HG02759 (cell line): ENCODE measurements at regions not wholly inside any gene's neighbourhood (a gene's known extent, or its start where the extent isn't known, plus 50 kb on each side); places are given as distances from the start of the nearest gene placed in this dataset.
A peak's percentile ranks its signal among the peaks of the same experiment; 100 is the strongest.

Experiments
- ATAC-seq: cut with Tn5 transposase; IDR thresholded peaks from one replicate; pipeline ENCODE4 v1.9.1; 2021; ENCODE audit warnings: mild to moderate bottlenecking, moderate library complexity; ENCODE audit not compliant: unreplicated experiment

- ATAC-seq: no peak
Observed at GRCh38 chr1:9419369-9420041, 119.8 kb upstream of the SLC25A33 start.

- ATAC-seq: no peak
Observed at GRCh38 chr1:9420835-9421532, 118.3 kb upstream of the SLC25A33 start.

- no peak for ATAC-seq
Observed at GRCh38 chr1:9421533-9421873, 117.8 kb upstream of the SLC25A33 start.

GRCh38 chr1:9422321-9422720, 116.9 kb upstream of the SLC25A33 start:
- no peak for ATAC-seq

- no peak for ATAC-seq
Observed at GRCh38 chr1:9422911-9423505, 116.3 kb upstream of the SLC25A33 start.

GRCh38 chr1:9424261-9424660, 115.0 kb upstream of the SLC25A33 start:
- ATAC-seq: no peak

DNA sequence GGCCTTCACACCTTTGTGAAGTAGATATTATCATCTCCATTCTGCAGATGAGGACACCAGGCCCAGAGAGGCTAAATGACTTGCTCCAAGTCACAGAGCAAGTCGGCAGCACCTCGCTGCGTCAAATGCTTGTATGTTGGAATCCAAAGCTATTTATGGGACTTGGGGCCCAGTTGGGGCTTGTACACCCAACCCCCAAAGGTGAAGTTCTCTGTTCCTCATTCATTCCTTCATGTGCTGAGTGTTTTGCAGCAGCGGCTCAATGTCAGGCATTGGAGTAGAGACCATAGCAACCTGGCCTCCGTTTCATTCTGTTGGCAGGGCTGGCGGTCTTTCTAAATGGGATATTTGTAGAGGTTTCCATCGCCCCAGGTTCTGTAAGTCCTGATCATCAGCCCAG, 113.4 kb upstream of the SLC25A33 start:
- ATAC-seq: peak; percentile 9

DNA sequence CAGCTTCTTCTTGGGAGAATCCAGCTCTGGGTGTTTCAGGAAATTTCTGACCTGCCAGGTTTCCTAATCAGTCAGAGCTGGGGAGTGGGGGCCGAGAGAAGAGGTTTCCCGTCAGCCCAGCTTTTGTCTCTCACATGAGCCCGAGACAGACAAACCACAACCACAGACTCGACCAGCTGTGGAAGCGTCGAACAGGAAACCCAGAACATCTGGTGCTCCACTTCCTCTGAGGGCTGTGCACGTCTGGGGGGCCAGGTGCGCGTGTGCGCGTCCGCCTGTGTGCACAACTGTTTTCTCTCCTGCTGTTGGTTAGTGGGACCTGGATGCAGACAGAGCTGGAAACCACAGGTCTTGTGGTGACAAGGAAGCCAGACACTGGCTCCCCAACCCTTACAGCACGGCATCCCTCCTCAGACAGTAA, 113.0 kb upstream of the SLC25A33 start:
- peak; percentile 67 for ATAC-seq

GRCh38 chr1:9427388-9427787, 111.9 kb upstream of the SLC25A33 start:
- ATAC-seq: no peak

DNA sequence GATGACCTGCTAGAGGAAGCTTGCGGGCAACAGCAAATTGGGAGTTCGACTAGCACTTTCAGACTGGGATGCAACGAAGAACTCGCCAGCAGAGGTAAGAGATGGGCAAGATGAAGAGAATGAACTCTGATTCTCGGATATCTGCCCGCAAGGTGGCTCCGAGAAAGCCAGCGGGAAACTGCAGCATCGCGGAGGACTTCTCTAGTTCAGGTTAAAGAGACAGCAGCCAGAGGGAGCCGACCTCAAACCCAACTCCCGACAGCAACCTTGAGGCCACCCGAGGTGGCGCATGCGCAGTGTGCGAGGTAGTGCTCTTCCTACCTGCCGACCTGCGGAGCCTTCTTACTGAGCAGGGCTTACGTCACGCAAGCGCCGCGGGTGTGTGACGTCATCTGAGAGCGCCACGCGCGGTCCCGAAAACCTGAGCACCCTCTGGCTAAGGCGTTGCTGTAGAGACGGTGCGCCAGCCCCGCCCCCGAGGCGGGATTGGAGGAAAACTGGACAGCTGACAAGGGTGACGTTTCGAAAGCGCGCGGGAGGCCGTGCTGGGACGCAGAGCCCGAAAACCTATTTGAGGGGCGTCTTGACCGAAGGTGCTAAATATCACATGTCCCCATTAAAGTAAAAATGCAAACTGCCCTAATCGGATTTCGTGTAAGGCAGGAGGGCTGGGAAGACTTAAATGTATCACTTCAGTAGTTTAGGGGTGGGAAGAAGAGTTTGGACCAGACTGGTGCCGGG, 110.5 kb upstream of the SLC25A33 start:
- peak; percentile 81 for ATAC-seq

DNA sequence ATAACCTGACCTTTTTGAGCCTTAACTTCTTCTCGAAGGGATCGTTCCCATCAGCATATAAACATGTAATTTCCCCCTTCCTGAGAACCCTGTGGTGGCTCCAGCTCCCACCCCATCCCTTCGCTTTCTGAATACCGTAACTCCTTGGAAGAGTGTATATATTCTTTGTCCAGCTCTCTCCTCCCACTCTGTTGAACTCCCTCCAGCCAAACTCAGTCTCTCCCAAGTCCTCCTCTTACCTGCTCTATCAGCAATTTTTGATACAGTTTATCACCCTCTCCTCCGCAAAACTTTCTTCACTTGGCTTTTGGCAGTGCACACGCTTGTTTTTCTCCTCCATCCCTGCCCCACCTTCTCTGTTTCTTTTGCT, 109.9 kb upstream of the SLC25A33 start:
- ATAC-seq: no peak

- no peak for ATAC-seq
Observed at GRCh38 chr1:9434247-9435152, 104.8 kb upstream of the SLC25A33 start.

GRCh38 chr1:9435153-9435636, 104.1 kb upstream of the SLC25A33 start:
- ATAC-seq: no peak

DNA sequence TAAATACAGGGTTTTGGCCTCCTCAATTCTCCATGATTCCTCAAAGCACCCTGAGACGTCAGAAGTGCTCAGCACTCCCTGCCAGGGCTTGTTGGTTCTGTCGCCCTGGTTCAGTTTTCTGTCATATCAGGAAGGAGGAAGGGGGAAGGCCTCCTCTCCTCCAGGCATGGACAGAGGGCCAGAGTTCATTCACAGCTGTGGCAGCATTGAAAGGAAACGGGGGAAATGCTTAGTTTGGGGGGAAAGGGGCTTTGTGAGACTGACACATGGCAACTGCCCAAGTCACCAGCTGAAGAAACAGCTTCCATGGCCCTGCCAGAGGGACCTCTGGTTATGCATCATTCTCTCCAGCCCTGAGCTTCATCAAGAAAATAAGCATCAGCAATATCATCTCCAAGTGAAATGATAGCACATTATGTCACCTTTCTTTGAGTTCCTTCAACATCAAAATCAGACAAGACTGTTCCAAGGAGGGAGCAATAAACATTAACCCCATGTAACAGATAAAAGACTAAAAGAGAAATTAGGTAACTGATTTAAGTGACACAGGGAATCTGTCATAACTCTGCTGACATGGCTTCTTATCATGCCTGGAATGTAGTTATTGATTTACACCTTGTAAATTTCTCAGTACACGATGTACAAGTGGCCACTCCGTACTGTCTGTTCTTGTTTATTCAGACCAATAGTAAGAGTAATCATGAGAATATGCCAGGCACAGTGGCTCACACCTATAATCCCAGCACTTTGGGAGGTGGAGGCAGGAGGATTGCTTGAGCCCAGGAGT, 103.2 kb upstream of the SLC25A33 start:
- ATAC-seq: no peak

DNA sequence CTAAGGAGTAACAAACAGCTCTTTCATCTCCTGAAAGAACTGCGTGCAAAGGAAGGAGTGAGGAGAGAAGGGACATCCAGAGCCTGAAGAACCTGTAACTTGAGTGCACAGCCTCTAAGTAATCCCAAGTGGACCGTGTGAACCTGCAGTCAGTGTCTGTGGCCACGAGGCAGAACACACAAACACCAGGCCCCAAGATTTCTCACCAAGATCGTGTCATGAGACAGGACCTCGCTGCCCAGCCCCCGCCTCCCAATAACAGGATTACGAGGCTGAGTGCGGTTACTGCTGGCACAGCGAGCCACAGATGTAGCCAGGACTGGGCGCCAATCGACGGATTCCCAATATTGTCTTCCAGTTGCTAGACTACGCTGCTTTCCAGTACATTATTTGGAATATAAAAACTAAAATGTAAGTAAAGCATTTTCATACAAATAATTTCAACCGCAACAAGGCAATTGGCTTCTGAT, 101.3 kb upstream of the SLC25A33 start:
- ATAC-seq: no peak

DNA sequence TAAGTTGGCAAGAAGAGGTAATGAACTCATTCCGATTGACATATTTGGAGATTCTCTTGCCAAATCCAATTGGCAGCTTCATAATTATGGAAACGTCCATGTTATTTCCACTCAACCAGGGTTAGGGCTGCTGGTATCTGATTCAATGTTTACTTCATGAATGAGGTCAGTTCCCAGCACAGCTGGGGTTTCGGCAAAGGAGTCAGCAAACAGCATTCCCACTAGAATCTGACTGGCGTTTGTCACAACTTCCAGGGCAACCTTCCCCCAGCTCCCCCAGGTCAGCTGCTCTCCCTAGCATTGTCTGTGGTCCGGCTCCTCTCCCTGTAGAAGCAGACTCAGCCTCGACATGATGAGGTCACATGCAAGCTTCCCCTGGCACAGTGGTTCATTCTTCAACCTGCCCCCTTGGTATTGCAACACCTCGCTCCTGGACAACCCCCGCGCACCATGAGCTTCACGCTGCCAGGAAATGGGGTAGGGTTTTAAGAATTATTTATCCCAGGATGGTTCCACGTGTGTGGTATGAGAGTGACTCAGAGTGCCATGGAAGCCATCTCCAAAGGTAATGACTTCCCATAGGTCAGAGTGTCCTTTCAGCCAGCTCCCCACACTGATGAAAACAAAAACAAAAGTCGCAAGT, 100.7 kb upstream of the SLC25A33 start:
- ATAC-seq: no peak

- ATAC-seq: no peak
Observed at GRCh38 chr1:9439074-9439761, 100.0 kb upstream of the SLC25A33 start.

GRCh38 chr1:9440261-9440660, 99.0 kb upstream of the SLC25A33 start:
- no peak for ATAC-seq
